DND-41 (cell line): ENCODE measurements at regions not wholly inside any gene's neighbourhood (a gene's known extent, or its start where the extent isn't known, plus 50 kb on each side); places are given as distances from the start of the nearest gene placed in this dataset.
"Not testable (repeated sequence)": the region's sequence is repeated elsewhere in the genome, so short reads cannot be mapped to it uniquely, and the experiment has no call there.

Experiments used
- ATAC-seq: fragments of 200-7000 bp; cut with Tn5 transposase; 3 replicates; pipeline ENCODE4 v1.9.1; 2021; ENCODE audit warnings: low read depth; ENCODE audit not compliant: insufficient read depth
- DNase-seq: peaks from one replicate; pipeline ENCODE4 v3.0.0-alpha.2; 2020
- H2AFZ ChIP-seq: 2 replicates; pipeline ENCODE4 v1.6.0; 2012; ENCODE audit warnings: low read depth, low read length
- H3K27ac ChIP-seq: 2 replicates; pipeline ENCODE4 v1.5.1; 2012; ENCODE audit warnings: low read length, inconsistent platforms
- H3K27me3 ChIP-seq: fragments of 200-600 bp; sonication (generic); 2 replicates; pipeline ENCODE4 v1.6.0; 2012; ENCODE audit warnings: low read length, mild to moderate bottlenecking, inconsistent platforms; ENCODE audit not compliant: insufficient read depth, poor library complexity
- H3K36me3 ChIP-seq: 2 replicates; pipeline ENCODE4 v1.5.1; 2012; ENCODE audit warnings: low read length, inconsistent platforms; ENCODE audit not compliant: insufficient read depth
- H3K4me1 ChIP-seq: 2 replicates; pipeline ENCODE4 v1.5.1; 2012; ENCODE audit warnings: mild to moderate bottlenecking, low read length; ENCODE audit not compliant: insufficient read depth
- H3K4me2 ChIP-seq: 2 replicates; pipeline ENCODE4 v1.6.0; 2012; ENCODE audit warnings: mild to moderate bottlenecking, moderate library complexity, low read length, inconsistent platforms; ENCODE audit not compliant: insufficient read depth
- H3K4me3 ChIP-seq, 2 experiments: fragments of 200-600 bp in 1 of 2; shearing (Covaris generic) in 1 of 2; 2 replicates each; pipeline ENCODE4 v1.5.1; 2012 to 2016; ENCODE audit warnings: inconsistent platforms in 2 of 2, low read length in 2 of 2, mild to moderate bottlenecking in 2 of 2, low read depth in 1 of 2, moderate library complexity in 1 of 2
- H3K79me2 ChIP-seq: 2 replicates; pipeline ENCODE4 v1.6.0; 2012; ENCODE audit warnings: low read length, inconsistent platforms; ENCODE audit not compliant: insufficient read depth
- H3K9ac ChIP-seq: 2 replicates; pipeline ENCODE4 v1.6.0; 2012; ENCODE audit warnings: low read depth, mild to moderate bottlenecking, inconsistent platforms, low read length, moderate library complexity
- H3K9me3 ChIP-seq: 2 replicates; pipeline ENCODE4 v1.5.1; 2012; ENCODE audit warnings: low read length, moderate library complexity, mild to moderate bottlenecking, inconsistent platforms; ENCODE audit not compliant: insufficient read depth, severe bottlenecking
- H4K20me1 ChIP-seq: 2 replicates; pipeline ENCODE4 v1.6.0; 2012; ENCODE audit warnings: low read length; ENCODE audit not compliant: insufficient read depth
- EZH2 ChIP-seq: IDR thresholded peaks from 3 replicates; pipeline ENCODE4 v1.6.1; 2012; ENCODE audit warnings: borderline replicate concordance, low read depth, mild to moderate bottlenecking, moderate library complexity, low read length, inconsistent platforms; ENCODE audit not compliant: severe bottlenecking
- TF ChIP-seq, protein P1 (sequence below): IDR thresholded peaks from 2 replicates; pipeline ENCODE4 v1.5.1; 2012; ENCODE audit warnings: borderline replicate concordance, low read length, moderate library complexity, mild to moderate bottlenecking; ENCODE audit not compliant: poor library complexity, severe bottlenecking; ENCODE audit errors: extremely low read depth

DNA sequence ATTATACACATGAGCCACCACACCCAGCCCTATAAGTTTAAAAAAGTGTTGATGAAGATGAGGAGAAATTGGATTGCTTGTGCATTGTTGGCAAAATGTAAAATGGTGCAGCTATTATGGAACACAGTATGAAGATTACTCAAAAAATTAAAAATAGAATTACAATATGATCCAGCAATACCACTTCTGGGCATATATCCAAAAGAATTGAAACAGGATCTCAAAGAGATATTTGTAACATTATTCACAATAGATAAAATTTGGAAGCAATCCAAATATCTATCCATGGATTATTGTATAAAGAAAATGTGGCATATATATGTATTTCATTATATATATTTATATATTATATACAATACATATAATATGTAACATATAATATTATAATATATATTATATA lies 515.6 kb upstream of the GNPDA2 start:
- H3K27ac ChIP-seq = no peak overlapping the region
- H3K4me1 ChIP-seq = no peaks in the 10 kb centered on the region
- TF ChIP-seq, protein P1, sequence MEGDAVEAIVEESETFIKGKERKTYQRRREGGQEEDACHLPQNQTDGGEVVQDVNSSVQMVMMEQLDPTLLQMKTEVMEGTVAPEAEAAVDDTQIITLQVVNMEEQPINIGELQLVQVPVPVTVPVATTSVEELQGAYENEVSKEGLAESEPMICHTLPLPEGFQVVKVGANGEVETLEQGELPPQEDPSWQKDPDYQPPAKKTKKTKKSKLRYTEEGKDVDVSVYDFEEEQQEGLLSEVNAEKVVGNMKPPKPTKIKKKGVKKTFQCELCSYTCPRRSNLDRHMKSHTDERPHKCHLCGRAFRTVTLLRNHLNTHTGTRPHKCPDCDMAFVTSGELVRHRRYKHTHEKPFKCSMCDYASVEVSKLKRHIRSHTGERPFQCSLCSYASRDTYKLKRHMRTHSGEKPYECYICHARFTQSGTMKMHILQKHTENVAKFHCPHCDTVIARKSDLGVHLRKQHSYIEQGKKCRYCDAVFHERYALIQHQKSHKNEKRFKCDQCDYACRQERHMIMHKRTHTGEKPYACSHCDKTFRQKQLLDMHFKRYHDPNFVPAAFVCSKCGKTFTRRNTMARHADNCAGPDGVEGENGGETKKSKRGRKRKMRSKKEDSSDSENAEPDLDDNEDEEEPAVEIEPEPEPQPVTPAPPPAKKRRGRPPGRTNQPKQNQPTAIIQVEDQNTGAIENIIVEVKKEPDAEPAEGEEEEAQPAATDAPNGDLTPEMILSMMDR = no peak
- no peak for TF ChIP-seq EZH2
- no peak overlapping the region for H3K9ac ChIP-seq
- H2AFZ ChIP-seq = no peak overlapping the region
- H3K36me3 ChIP-seq = no peaks in the 10 kb centered on the region
- H4K20me1 ChIP-seq = no peaks in the 10 kb centered on the region
- H3K79me2 ChIP-seq = no peaks in the 10 kb centered on the region
- H3K4me2 ChIP-seq = no peak overlapping the region
- DNase-seq (no peak), ATAC-seq (no peak)
- H3K4me3 ChIP-seq = no peak overlapping the region
- H3K27me3 ChIP-seq = no peaks in the 10 kb centered on the region
- H3K9me3 ChIP-seq = no peaks in the 10 kb centered on the region

DNA sequence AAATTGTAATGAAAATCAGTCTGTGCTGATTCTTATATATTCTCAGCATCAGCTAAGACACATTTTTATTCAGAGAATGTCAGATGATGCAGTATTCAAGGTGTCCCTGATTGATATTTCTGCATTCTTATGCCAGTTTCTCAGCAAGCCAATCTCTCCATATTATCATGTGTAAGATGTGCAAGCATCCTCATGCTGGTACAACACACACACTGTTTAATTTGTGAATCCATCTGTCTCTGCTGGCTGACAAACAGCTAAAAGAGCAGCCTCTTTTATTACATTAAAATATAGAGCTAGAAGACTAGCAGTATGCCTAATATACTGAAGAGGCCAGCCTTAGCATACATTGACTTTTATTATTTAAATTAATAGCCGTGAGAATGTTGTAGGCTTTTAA lies 502.9 kb upstream of the GNPDA2 start:
- DNase-seq (no peak), ATAC-seq (no peak)
- no peaks in the 10 kb centered on the region for H3K9me3 ChIP-seq
- H3K36me3 ChIP-seq = no peaks in the 10 kb centered on the region
- H3K4me3 ChIP-seq = no peak overlapping the region
- no peak overlapping the region for H3K4me2 ChIP-seq
- TF ChIP-seq EZH2 = no peak
- TF ChIP-seq, protein P1 = no peak
- H3K9ac ChIP-seq = no peak overlapping the region
- H4K20me1 ChIP-seq = no peaks in the 10 kb centered on the region
- H3K27ac ChIP-seq = no peak overlapping the region
- no peak overlapping the region for H2AFZ ChIP-seq
- no peaks in the 10 kb centered on the region for H3K79me2 ChIP-seq
- H3K27me3 ChIP-seq = no peaks in the 10 kb centered on the region
- H3K4me1 ChIP-seq = no peaks in the 10 kb centered on the region

DNA sequence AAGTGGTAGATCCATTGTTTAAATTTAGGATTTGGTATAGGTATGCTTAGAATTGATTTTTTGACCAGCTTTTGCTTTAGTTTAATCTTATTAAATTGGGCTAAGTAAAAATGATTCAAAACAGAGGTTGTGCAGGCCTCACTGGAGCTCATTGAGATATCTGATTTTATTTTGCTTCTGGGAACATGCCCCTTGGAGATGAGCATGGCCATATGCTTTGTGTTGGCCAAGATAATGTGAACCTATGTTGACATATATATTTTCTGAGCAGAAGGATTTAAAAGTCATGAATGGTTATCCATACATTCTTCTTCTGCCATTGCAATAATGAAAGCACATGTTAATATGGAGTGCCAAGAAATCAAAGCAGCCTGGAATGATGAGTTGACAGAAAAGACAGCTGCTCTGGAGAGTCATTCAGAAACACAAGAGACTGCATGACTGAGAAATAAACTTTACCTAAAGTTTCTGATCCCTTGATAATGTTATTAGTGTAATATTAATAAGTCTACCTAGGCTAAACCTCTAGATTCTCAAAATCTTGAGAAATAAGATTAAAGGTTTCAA lies 489.7 kb upstream of the GNPDA2 start:
- H3K9ac ChIP-seq = no peak overlapping the region
- ATAC-seq (no peak), DNase-seq (no peak)
- H3K27ac ChIP-seq = no peak overlapping the region
- no peaks in the 10 kb centered on the region for H3K36me3 ChIP-seq
- no peaks in the 10 kb centered on the region for H4K20me1 ChIP-seq
- H3K4me2 ChIP-seq = no peak overlapping the region
- H3K79me2 ChIP-seq = no peaks in the 10 kb centered on the region
- H3K4me3 ChIP-seq = no peak overlapping the region
- no peaks in the 10 kb centered on the region for H3K27me3 ChIP-seq
- no peaks in the 10 kb centered on the region for H3K9me3 ChIP-seq
- no peaks in the 10 kb centered on the region for H3K4me1 ChIP-seq
- TF ChIP-seq, protein P1 = no peak
- TF ChIP-seq EZH2 = no peak
- H2AFZ ChIP-seq = no peak overlapping the region

DNA sequence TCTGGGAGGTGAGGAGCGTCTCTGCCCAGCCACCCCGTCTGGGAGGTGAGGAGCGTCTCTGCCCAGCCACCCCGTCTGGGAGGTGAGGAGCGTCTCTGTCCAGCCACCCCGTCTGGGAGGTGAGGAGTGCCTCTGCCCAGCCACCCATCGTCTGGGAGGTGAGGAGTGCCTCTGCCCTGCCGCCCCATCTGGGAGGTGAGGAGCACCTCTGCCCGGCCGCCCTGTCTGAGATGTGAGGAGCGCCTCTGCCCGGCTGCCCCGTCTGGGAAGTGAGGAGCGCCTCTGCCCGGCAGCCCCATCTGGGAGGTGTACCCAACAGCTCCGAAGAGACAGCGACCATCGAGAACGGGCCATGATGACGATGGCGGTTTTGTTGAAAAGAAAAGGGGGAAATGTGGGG lies 482.1 kb upstream of the GNPDA2 start:
- H3K36me3 ChIP-seq = not testable (repeated sequence)

DNA sequence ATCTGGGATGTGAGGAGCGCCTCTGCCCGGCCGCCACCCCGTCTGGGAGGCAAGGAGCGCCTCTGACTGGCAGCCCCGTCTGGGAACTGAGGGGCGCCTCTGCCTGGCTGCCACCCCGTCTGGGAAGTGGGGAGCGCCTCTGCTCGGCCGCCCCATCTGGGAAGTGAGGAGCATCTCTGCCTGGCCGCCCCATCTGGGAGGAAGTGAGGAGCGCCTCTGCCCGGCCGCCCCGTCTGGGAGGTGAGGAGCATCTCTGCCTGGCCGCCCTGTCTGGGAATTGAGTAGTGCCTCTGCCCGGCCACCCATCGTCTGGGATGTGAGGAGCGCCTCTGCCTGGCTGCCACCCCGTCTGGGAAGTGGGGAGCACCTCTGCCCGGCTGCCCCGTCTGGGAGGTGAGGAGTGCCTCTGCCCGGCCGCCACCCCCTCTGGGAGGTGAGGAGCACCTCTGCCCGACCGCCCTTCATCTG lies 481.5 kb upstream of the GNPDA2 start:
- H4K20me1 ChIP-seq, H3K4me1 ChIP-seq, H3K9me3 ChIP-seq, H3K79me2 ChIP-seq, DNase-seq, H3K27me3 ChIP-seq, H3K27ac ChIP-seq, H2AFZ ChIP-seq, H3K4me2 ChIP-seq, ATAC-seq, H3K9ac ChIP-seq, H3K36me3 ChIP-seq, H3K4me3 ChIP-seq: not testable (repeated sequence)

More for the DNA sequence above, 482.1 kb upstream of the GNPDA2 start:
- not testable (repeated sequence) for DNase-seq, H3K4me3 ChIP-seq, H4K20me1 ChIP-seq, H3K79me2 ChIP-seq, H3K4me1 ChIP-seq, H2AFZ ChIP-seq, H3K27ac ChIP-seq, H3K9ac ChIP-seq, ATAC-seq, H3K4me2 ChIP-seq, H3K9me3 ChIP-seq, H3K27me3 ChIP-seq

DNA sequence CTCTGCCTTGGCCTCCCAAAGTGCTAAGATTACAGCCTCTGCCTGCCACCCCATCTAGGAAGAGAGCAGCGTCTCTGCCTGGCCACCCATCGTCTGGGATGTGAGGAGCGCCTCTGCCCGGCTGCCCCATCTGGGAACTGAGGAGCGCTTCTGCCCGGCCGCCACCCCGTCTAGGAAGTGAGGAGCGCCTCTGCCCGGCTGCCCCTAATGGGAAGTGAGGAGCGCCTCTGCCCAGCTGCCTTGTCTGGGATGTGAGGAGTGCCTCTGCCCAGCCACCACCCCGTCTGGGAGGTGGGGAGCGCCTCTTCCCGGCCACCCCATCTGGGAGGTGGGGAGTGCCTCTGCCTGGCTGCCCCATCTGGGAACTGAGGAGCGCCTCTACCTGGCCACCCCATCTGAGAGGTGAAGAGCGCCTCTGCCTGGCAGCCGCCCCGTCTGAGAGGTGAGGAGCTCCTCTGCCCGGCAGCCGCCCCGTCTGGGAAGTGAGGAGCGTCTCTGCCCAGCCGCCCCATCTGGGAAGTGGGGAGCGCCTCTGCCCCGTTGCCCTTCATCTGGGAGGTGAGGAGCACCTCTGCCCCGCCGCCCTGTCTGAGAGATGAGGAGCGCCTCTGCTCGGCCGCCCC lies 481.0 kb upstream of the GNPDA2 start:
- not testable (repeated sequence) for H3K27me3 ChIP-seq, H3K79me2 ChIP-seq, H3K9me3 ChIP-seq, DNase-seq, H4K20me1 ChIP-seq, H3K4me3 ChIP-seq, H3K9ac ChIP-seq, H3K4me1 ChIP-seq, H3K36me3 ChIP-seq, H2AFZ ChIP-seq, H3K27ac ChIP-seq, ATAC-seq, H3K4me2 ChIP-seq
